ENCODE measurements at regions not wholly inside any gene's neighbourhood (a gene's known extent, or its start where the extent isn't known, plus 50 kb on each side); places are given as distances from the start of the nearest gene placed in this dataset.
A peak's percentile ranks its signal among the peaks of the same experiment; 100 is the strongest.

GRCh38 chr1:200478239-200478623 lies 68.4 kb upstream of the ZNF281 start:
- no peaks in the 10 kb centered on the region for H3K27me3 ChIP-seq (ENCODE audit: insufficient read depth, low read length)
- no peak overlapping the region for H3K27ac ChIP-seq (ENCODE audit: low read depth, low read length)
- TF ChIP-seq CTCF (IDR thresholded peaks at IDR 0.05; ENCODE audit: extremely low read depth, low read depth, low read length): no peak
- H4K20me1 ChIP-seq (ENCODE audit: insufficient read depth, low read length): no peaks in the 10 kb centered on the region
- peak overlapping the region; percentile 15 for H3K4me2 ChIP-seq (ENCODE audit: insufficient read depth, low read length)
- H3K4me3 ChIP-seq (ENCODE audit: insufficient read depth, low read length): no peak overlapping the region
- no peaks in the 10 kb centered on the region for H3K9me3 ChIP-seq (ENCODE audit: low read depth, low read length)
- peaks cover 3% of the 10 kb centered on the region for H3K79me2 ChIP-seq (ENCODE audit: insufficient read depth, low read length)
- H3K36me3 ChIP-seq (ENCODE audit: insufficient read depth, low read length): no peaks in the 10 kb centered on the region
- H3K4me1 ChIP-seq (ENCODE audit: insufficient read depth, low read length): peaks cover 19% of the 10 kb centered on the region
- H2AFZ ChIP-seq (ENCODE audit: low read length): peak overlapping the region; percentile 66
- DNase-seq (ENCODE audit: insufficient read length, low spot score, missing footprints): no peak

- no peak overlapping the region for H2AFZ ChIP-seq (ENCODE audit: low read length)
- no peak for TF ChIP-seq CTCF (IDR thresholded peaks at IDR 0.05; ENCODE audit: extremely low read depth, low read depth, low read length)
- H3K27ac ChIP-seq (ENCODE audit: low read depth, low read length): no peak overlapping the region
- no peaks in the 10 kb centered on the region for H3K79me2 ChIP-seq (ENCODE audit: insufficient read depth, low read length)
- H3K36me3 ChIP-seq (ENCODE audit: insufficient read depth, low read length): no peaks in the 10 kb centered on the region
- no peaks in the 10 kb centered on the region for H3K27me3 ChIP-seq (ENCODE audit: insufficient read depth, low read length)
- DNase-seq (ENCODE audit: insufficient read length, low spot score, missing footprints): no peak
- H3K4me1 ChIP-seq (ENCODE audit: insufficient read depth, low read length): peaks cover 6% of the 10 kb centered on the region
- H4K20me1 ChIP-seq (ENCODE audit: insufficient read depth, low read length): no peaks in the 10 kb centered on the region
- no peaks in the 10 kb centered on the region for H3K9me3 ChIP-seq (ENCODE audit: low read depth, low read length)
- H3K4me3 ChIP-seq (ENCODE audit: insufficient read depth, low read length): no peak overlapping the region
- no peak overlapping the region for H3K4me2 ChIP-seq (ENCODE audit: insufficient read depth, low read length)
Observed at GRCh38 chr1:200474633-200475032, 64.8 kb upstream of the ZNF281 start.

GRCh38 chr1:200473698-200474371 lies 64.0 kb upstream of the ZNF281 start:
- H3K4me2 ChIP-seq (ENCODE audit: insufficient read depth, low read length): peak overlapping the region; percentile 28
- TF ChIP-seq CTCF (IDR thresholded peaks at IDR 0.05; ENCODE audit: extremely low read depth, low read depth, low read length): no peak
- no peak overlapping the region for H3K4me3 ChIP-seq (ENCODE audit: insufficient read depth, low read length)
- no peaks in the 10 kb centered on the region for H4K20me1 ChIP-seq (ENCODE audit: insufficient read depth, low read length)
- no peaks in the 10 kb centered on the region for H3K9me3 ChIP-seq (ENCODE audit: low read depth, low read length)
- no peaks in the 10 kb centered on the region for H3K79me2 ChIP-seq (ENCODE audit: insufficient read depth, low read length)
- no peak for DNase-seq (ENCODE audit: insufficient read length, low spot score, missing footprints)
- H3K4me1 ChIP-seq (ENCODE audit: insufficient read depth, low read length): peaks cover 9% of the 10 kb centered on the region
- H3K27me3 ChIP-seq (ENCODE audit: insufficient read depth, low read length): no peaks in the 10 kb centered on the region
- no peaks in the 10 kb centered on the region for H3K36me3 ChIP-seq (ENCODE audit: insufficient read depth, low read length)
- peak overlapping the region; percentile 27 for H2AFZ ChIP-seq (ENCODE audit: low read length)
- no peak overlapping the region for H3K27ac ChIP-seq (ENCODE audit: low read depth, low read length)

GRCh38 chr1:200471739-200472138 lies 61.9 kb upstream of the ZNF281 start:
- Histone ChIP-seq H3K9me3 (ENCODE audit: low read depth, low read length) (no peaks in the 10 kb centered on the region), H3K4me2 (ENCODE audit: insufficient read depth, low read length) (no peak overlapping the region), H3K36me3 (ENCODE audit: insufficient read depth, low read length) (no peaks in the 10 kb centered on the region), H3K27ac (ENCODE audit: low read depth, low read length) (no peak overlapping the region), H2AFZ (ENCODE audit: low read length) (no peak overlapping the region), H4K20me1 (ENCODE audit: insufficient read depth, low read length) (no peaks in the 10 kb centered on the region), H3K4me1 (ENCODE audit: insufficient read depth, low read length) (peaks cover 6% of the 10 kb centered on the region), H3K27me3 (ENCODE audit: insufficient read depth, low read length) (no peaks in the 10 kb centered on the region), H3K4me3 (ENCODE audit: insufficient read depth, low read length) (no peak overlapping the region), H3K79me2 (ENCODE audit: insufficient read depth, low read length) (no peaks in the 10 kb centered on the region)
- DNase-seq (ENCODE audit: insufficient read length, low spot score, missing footprints): no peak
- TF ChIP-seq CTCF (IDR thresholded peaks at IDR 0.05; ENCODE audit: extremely low read depth, low read depth, low read length): no peak

Measured in osteoblast (primary cell).